Neuronal stem cell (in vitro differentiated cells): ENCODE measurements at regions not wholly inside any gene's neighbourhood (a gene's known extent, or its start where the extent isn't known, plus 50 kb on each side); places are given as distances from the start of the nearest gene placed in this dataset.

Experiments used
- DNase-seq: peaks from one replicate; pipeline ENCODE4 v3.0.0-alpha.2; 2013; ENCODE audit warnings: low spot score
- H2AFZ ChIP-seq: one replicate; pipeline ENCODE4 v1.6.1; 2013; ENCODE audit warnings: mild to moderate bottlenecking, low read length, inconsistent platforms
- H2AK5ac ChIP-seq: 2 replicates; pipeline ENCODE4 v1.6.1; 2013; ENCODE audit warnings: low read depth, mild to moderate bottlenecking, inconsistent platforms, low read length, moderate library complexity, mixed read lengths
- H2BK120ac ChIP-seq: 2 replicates; pipeline ENCODE4 v1.6.1; 2013; ENCODE audit warnings: low read depth, mild to moderate bottlenecking, inconsistent platforms, low read length, moderate library complexity, mixed read lengths
- H2BK12ac ChIP-seq: one replicate; pipeline ENCODE4 v1.6.1; 2013; ENCODE audit warnings: low read length, inconsistent platforms
- H2BK15ac ChIP-seq: 2 replicates; pipeline ENCODE4 v1.6.1; 2013; ENCODE audit warnings: mild to moderate bottlenecking, low read length, inconsistent platforms, mixed read lengths
- H2BK5ac ChIP-seq: one replicate; pipeline ENCODE4 v1.6.1; 2013; ENCODE audit warnings: inconsistent platforms, mild to moderate bottlenecking, low read length, moderate library complexity
- H3K14ac ChIP-seq: one replicate; pipeline ENCODE4 v1.6.1; 2013; ENCODE audit warnings: low read length, inconsistent platforms
- H3K18ac ChIP-seq: 2 replicates; pipeline ENCODE4 v1.6.1; 2013; ENCODE audit warnings: low read length, inconsistent platforms
- H3K23ac ChIP-seq: 2 replicates; pipeline ENCODE4 v1.6.1; 2013; ENCODE audit warnings: low read depth, mild to moderate bottlenecking, mixed read lengths, low read length, inconsistent platforms; ENCODE audit not compliant: poor library complexity
- H3K27ac ChIP-seq: replicated peaks from 3 replicates; pipeline ENCODE4 v1.5.1; 2013; ENCODE audit warnings: low read length, inconsistent platforms
- H3K27me3 ChIP-seq, 3 experiments: 2 replicates each; pipeline ENCODE4 v1.6.1; 2013; ENCODE audit warnings: low read length in 3 of 3, mild to moderate bottlenecking in 2 of 3, inconsistent platforms in 1 of 3, low read depth in 1 of 3, mixed read lengths in 1 of 3, moderate library complexity in 1 of 3; ENCODE audit not compliant: control insufficient read depth in 3 of 3, insufficient read depth in 3 of 3
- H3K36me3 ChIP-seq, 2 donors: replicated peaks in 1 of 2; 2 replicates each; pipeline ENCODE4 v1.6.1; 2013; ENCODE audit warnings: low read length in 2 of 2; ENCODE audit not compliant: control insufficient read depth in 2 of 2, insufficient read depth in 2 of 2
- H3K4ac ChIP-seq: 2 replicates; pipeline ENCODE4 v1.6.1; 2013; ENCODE audit warnings: inconsistent platforms, mild to moderate bottlenecking, low read length, moderate library complexity
- H3K4me1 ChIP-seq, 2 donors: 1 replicate in 1 of 2; 2 replicates in 1 of 2; pipeline ENCODE4 v1.6.1; 2013; ENCODE audit warnings: low read length in 2 of 2, low read depth in 1 of 2; ENCODE audit not compliant: control insufficient read depth in 2 of 2, insufficient read depth in 1 of 2
- H3K4me2 ChIP-seq: one replicate; pipeline ENCODE4 v1.6.1; 2013; ENCODE audit warnings: mild to moderate bottlenecking, low read length, inconsistent platforms; ENCODE audit not compliant: insufficient read depth, poor library complexity, severe bottlenecking
- H3K4me3 ChIP-seq, 2 donors: 2 replicates each; pipeline ENCODE4 v1.5.1; 2013; ENCODE audit warnings: low read length in 2 of 2, mild to moderate bottlenecking in 2 of 2, inconsistent platforms in 1 of 2, moderate library complexity in 1 of 2
- H3K79me1 ChIP-seq: one replicate; pipeline ENCODE4 v1.6.1; 2013; ENCODE audit warnings: low read depth, mild to moderate bottlenecking, inconsistent platforms, low read length, moderate library complexity
- H3K9ac ChIP-seq: one replicate; pipeline ENCODE4 v1.6.1; 2013; ENCODE audit warnings: mild to moderate bottlenecking, low read depth, low read length, inconsistent platforms; ENCODE audit not compliant: poor library complexity
- H3K9me3 ChIP-seq, 2 donors: replicated peaks in 1 of 2; 2 replicates each; pipeline versions ENCODE3 to v1.6.1; 2013; ENCODE audit warnings: low read length in 2 of 2, mild to moderate bottlenecking in 2 of 2, inconsistent platforms in 1 of 2, low read depth in 1 of 2, mixed read lengths in 1 of 2, moderate library complexity in 1 of 2; ENCODE audit not compliant: control insufficient read depth in 2 of 2, insufficient read depth in 1 of 2
- H4K8ac ChIP-seq: one replicate; pipeline ENCODE4 v1.6.1; 2013; ENCODE audit warnings: low read depth, mild to moderate bottlenecking, inconsistent platforms, low read length, moderate library complexity
- H4K91ac ChIP-seq: one replicate; pipeline ENCODE4 v1.6.1; 2013; ENCODE audit warnings: low read length, low read depth, mild to moderate bottlenecking, inconsistent platforms; ENCODE audit not compliant: poor library complexity
- WGBS, 2 donors: extraction: QIAGEN DNeasy Blood & Tissue Kit; methylation state at CpG; one replicate each; pipeline ENCODE4 v1.1.7; 2013; ENCODE audit warnings: missing lambda C conversion rate in 2 of 2, mixed read lengths in 1 of 2; ENCODE audit not compliant: insufficient read length in 2 of 2, insufficient replicate concordance in 1 of 2; ENCODE audit errors: extremely low coverage in 2 of 2; 5-methylcytosine and 5-hydroxymethylcytosine counted together

DNA sequence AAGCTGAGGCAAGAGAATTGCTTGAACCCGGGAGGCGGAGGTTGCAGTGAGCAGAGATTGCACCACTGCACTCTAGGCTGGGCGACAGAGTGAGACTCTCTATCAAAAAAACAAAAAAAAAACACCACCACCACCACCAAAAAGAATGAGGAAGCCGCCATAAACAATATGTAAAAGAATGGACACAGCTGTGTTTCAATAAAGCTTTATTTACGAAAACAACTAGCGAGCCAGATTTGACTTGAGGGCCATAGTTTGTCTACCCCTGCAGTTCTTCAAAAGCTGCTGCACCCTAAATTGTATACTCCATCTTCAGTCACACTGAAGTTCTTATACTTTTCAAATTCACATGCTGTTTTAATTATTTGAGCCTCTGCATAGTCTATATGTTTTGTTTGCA is 306.5 kb upstream of the KLF3 start:
- Histone ChIP-seq H3K4me1 (no peaks in the 10 kb centered on the region), H4K91ac (no peak overlapping the region), H3K27ac (no peak overlapping the region), H3K36me3 (no peaks in the 10 kb centered on the region), H2BK120ac (no peak overlapping the region), H3K27me3 (no peaks in the 10 kb centered on the region), H2BK5ac (no peak overlapping the region), H2BK12ac (no peak overlapping the region), H3K9me3 (no peaks in the 10 kb centered on the region), H3K18ac (no peak overlapping the region), H2AFZ (no peak overlapping the region), H2AK5ac (no peak overlapping the region), H3K4ac (no peak overlapping the region), H3K79me1 (no peaks in the 10 kb centered on the region), H3K23ac (no peak overlapping the region), H4K8ac (no peak overlapping the region), H2BK15ac (no peak overlapping the region), H3K4me3 (no peak overlapping the region), H3K4me2 (no peak overlapping the region), H3K14ac (no peak overlapping the region), H3K9ac (no peak overlapping the region)
- no CpG with 5 or more reads among the region's 6 CpGs for WGBS, 2 donors
- DNase-seq, result no peak

- H2BK12ac ChIP-seq, result no peak overlapping the region
- H3K4me2 ChIP-seq, result no peak overlapping the region
- H3K36me3 ChIP-seq, result no peaks in the 10 kb centered on the region
- no peaks in the 10 kb centered on the region for H3K79me1 ChIP-seq
- H3K27ac ChIP-seq, result no peak overlapping the region
- no peak overlapping the region for H3K9ac ChIP-seq
- H2BK5ac ChIP-seq, result no peak overlapping the region
- H2BK120ac ChIP-seq, result no peak overlapping the region
- no peak overlapping the region for H3K4me3 ChIP-seq
- no peak overlapping the region for H4K91ac ChIP-seq
- no peak for DNase-seq
- H4K8ac ChIP-seq, result no peak overlapping the region
- no peaks in the 10 kb centered on the region for H3K9me3 ChIP-seq
- H3K4ac ChIP-seq, result no peak overlapping the region
- no peaks in the 10 kb centered on the region for H3K4me1 ChIP-seq
- no peaks in the 10 kb centered on the region for H3K27me3 ChIP-seq
- no peak overlapping the region for H3K18ac ChIP-seq
- H2AFZ ChIP-seq, result no peak overlapping the region
- no CpG with 5 or more reads among the region's 2 CpGs for WGBS, 2 donors
- H3K23ac ChIP-seq, result no peak overlapping the region
- no peak overlapping the region for H2AK5ac ChIP-seq
- no peak overlapping the region for H3K14ac ChIP-seq
- no peak overlapping the region for H2BK15ac ChIP-seq
Measured at GRCh38 chr4:38359113-38359512, 304.9 kb upstream of the KLF3 start.

DNA sequence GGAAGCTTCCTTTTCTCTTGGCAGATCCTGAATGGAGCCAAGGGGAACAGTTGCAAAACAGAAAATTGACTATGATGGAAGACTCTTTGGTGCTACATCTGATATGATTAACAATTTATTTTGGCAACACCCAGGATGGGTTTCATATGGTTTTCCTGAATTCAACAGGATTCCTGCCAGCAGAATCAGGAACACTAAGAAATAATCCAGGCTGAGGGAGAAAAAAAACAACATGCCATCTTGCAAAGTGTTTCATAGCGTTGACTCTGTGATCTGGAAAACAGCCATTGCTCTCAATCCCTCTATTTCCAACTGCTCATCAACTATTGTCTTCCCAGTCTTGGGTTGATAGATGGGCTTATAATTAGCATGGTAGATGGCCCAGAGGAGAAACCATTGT is 303.8 kb upstream of the KLF3 start:
- H3K18ac ChIP-seq, result no peak overlapping the region
- no peak overlapping the region for H2AK5ac ChIP-seq
- no peaks in the 10 kb centered on the region for H3K36me3 ChIP-seq
- no peak for DNase-seq
- H4K91ac ChIP-seq, result no peak overlapping the region
- H2BK120ac ChIP-seq, result no peak overlapping the region
- H3K27ac ChIP-seq, result no peak overlapping the region
- H3K14ac ChIP-seq, result no peak overlapping the region
- H3K27me3 ChIP-seq, result no peaks in the 10 kb centered on the region
- no peaks in the 10 kb centered on the region for H3K4me1 ChIP-seq
- H3K23ac ChIP-seq, result no peak overlapping the region
- no CpG with 5 or more reads among the region's 1 CpG for WGBS, 2 donors
- H2BK15ac ChIP-seq, result no peak overlapping the region
- no peak overlapping the region for H2AFZ ChIP-seq
- no peaks in the 10 kb centered on the region for H3K79me1 ChIP-seq
- H4K8ac ChIP-seq, result no peak overlapping the region
- H2BK5ac ChIP-seq, result no peak overlapping the region
- H3K9ac ChIP-seq, result no peak overlapping the region
- no peak overlapping the region for H2BK12ac ChIP-seq
- no peak overlapping the region for H3K4me3 ChIP-seq
- H3K4me2 ChIP-seq, result no peak overlapping the region
- no peak overlapping the region for H3K4ac ChIP-seq
- H3K9me3 ChIP-seq, result no peaks in the 10 kb centered on the region

GRCh38 chr4:38364383-38364963 is 299.5 kb upstream of the KLF3 start:
- Histone ChIP-seq H3K9me3 (no peaks in the 10 kb centered on the region), H2BK12ac (no peak overlapping the region), H3K4me3 (no peak overlapping the region), H2AK5ac (no peak overlapping the region), H3K27ac (no peak overlapping the region), H3K9ac (no peak overlapping the region), H2BK120ac (no peak overlapping the region), H3K36me3 (no peaks in the 10 kb centered on the region), H3K14ac (no peak overlapping the region), H2BK15ac (no peak overlapping the region), H3K23ac (no peak overlapping the region), H2BK5ac (no peak overlapping the region), H3K4ac (no peak overlapping the region), H3K27me3 (no peaks in the 10 kb centered on the region), H4K8ac (no peak overlapping the region), H2AFZ (no peak overlapping the region), H4K91ac (no peak overlapping the region), H3K79me1 (no peaks in the 10 kb centered on the region), H3K4me2 (no peak overlapping the region), H3K4me1 (no peaks in the 10 kb centered on the region), H3K18ac (no peak overlapping the region)
- WGBS, 2 donors, result no CpG with 5 or more reads among the region's 3 CpGs
- DNase-seq, result no peak
